ENCODE measurements at regions not wholly inside any gene's neighbourhood (a gene's known extent, or its start where the extent isn't known, plus 50 kb on each side); places are given as distances from the start of the nearest gene placed in this dataset.

DNA sequence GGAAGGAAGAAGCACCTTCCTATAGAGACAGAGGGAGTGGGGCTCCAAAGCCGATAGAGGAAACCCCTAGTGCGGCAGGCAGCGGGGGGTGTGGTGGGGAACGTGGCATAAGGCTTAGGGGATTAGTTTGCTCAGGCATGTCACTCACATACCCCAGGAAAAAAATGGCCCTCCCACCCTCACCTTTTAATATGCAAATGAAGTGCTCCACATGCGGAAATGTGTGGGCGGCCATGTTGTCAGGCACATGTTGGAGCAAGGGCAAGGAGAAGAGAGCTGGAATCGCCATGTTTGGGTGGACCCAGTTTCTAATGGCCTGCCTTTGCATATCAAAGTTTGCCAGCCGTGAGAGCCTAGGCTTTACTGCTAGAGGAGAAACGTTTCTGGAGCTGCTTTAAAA, 758.8 kb downstream of the NR2F1-AS1 start:
- TF ChIP-seq ZFX (IDR thresholded peaks at IDR 0.05) = no peak
- TF ChIP-seq, protein P1, sequence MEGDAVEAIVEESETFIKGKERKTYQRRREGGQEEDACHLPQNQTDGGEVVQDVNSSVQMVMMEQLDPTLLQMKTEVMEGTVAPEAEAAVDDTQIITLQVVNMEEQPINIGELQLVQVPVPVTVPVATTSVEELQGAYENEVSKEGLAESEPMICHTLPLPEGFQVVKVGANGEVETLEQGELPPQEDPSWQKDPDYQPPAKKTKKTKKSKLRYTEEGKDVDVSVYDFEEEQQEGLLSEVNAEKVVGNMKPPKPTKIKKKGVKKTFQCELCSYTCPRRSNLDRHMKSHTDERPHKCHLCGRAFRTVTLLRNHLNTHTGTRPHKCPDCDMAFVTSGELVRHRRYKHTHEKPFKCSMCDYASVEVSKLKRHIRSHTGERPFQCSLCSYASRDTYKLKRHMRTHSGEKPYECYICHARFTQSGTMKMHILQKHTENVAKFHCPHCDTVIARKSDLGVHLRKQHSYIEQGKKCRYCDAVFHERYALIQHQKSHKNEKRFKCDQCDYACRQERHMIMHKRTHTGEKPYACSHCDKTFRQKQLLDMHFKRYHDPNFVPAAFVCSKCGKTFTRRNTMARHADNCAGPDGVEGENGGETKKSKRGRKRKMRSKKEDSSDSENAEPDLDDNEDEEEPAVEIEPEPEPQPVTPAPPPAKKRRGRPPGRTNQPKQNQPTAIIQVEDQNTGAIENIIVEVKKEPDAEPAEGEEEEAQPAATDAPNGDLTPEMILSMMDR (conservative IDR thresholded peaks at IDR 0.05) = no peak
- no peak overlapping the region for H3K27ac ChIP-seq

DNA sequence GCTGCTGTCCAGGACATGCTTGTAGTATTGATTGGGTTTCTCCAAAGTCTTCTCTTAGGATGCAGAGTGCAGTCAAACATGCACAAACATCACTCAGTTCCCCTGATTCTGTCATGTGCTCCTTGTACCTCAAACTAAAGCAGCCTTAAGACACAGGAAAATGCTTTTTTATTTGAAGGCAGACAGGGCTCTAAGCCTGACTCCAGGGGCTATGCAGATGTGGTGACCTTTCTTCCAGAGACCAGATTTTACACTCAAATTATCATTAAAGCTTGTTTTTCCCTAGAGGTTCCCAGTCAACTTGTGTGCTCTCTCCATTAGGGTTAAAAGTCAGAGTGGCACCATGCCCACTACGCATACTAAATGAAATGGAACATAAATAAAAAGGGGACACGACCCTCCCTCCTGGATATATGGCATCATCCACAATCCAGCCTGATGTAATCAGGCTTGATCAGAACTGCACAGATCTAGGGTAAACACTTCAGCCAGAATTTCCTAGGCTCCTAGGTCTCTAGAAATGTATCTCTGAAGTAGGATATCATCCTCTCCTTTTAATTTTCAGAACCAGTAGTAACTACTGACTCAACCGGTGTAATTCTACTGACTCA, 771.1 kb downstream of the NR2F1-AS1 start:
- TF ChIP-seq ZFX (IDR thresholded peaks at IDR 0.05) = no peak
- TF ChIP-seq, protein P1 (conservative IDR thresholded peaks at IDR 0.05) = no peak
- H3K27ac ChIP-seq = no peak overlapping the region

GRCh38 chr5:92808474-92808873, 772.5 kb downstream of the NR2F1-AS1 start:
- H3K27ac ChIP-seq = no peak overlapping the region
- TF ChIP-seq, protein P1 (conservative IDR thresholded peaks at IDR 0.05) = no peak
- TF ChIP-seq ZFX (IDR thresholded peaks at IDR 0.05) = no peak

DNA sequence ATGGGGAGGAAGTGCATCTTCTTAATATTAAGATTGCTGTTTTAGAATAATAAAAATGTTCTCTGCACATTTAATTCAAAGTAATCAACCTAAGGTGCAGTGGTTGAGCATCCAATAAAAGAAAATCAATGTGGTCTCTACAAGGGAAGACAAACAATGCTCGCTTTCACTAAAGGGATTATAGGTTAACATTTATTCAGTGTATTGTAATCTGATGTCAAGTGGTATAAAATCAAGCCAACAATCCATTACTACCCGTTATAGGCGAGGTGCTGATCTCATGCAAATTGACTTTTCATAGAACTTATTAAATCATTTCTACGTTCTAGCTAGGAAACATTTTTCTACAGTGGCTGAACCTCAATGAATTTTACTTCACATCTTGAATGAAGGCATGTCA, 773.9 kb downstream of the NR2F1-AS1 start:
- H3K27ac ChIP-seq = no peak overlapping the region
- TF ChIP-seq, protein P1 (conservative IDR thresholded peaks at IDR 0.05) = no peak
- no peak for TF ChIP-seq ZFX (IDR thresholded peaks at IDR 0.05)

GRCh38 chr5:92805446-92805845, 775.6 kb downstream of the NR2F1-AS1 start:
- TF ChIP-seq ZFX (IDR thresholded peaks at IDR 0.05) = no peak
- TF ChIP-seq, protein P1 (conservative IDR thresholded peaks at IDR 0.05) = no peak
- no peak overlapping the region for H3K27ac ChIP-seq

DNA sequence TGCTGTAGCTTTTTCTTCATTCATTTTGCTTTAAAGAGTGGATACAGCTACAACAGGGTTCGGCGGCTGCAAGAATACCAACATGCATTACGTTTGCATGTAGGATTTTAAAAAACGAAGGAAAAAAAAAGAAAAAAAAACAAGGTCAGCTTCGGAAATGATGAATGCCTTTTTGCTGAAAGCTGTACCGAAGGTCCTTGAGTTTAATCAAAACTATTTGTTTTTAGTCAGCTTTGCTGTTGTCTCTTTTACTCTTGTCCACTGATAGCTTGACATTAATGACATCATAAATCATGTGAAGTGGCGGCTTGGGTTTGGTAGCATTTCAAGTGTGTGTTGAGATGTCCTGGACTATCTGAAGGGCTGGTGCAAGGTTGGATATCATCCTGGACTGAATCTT, 779.1 kb downstream of the NR2F1-AS1 start:
- TF ChIP-seq, protein P1 (conservative IDR thresholded peaks at IDR 0.05) = no peak
- TF ChIP-seq ZFX (IDR thresholded peaks at IDR 0.05) = no peak
- no peak overlapping the region for H3K27ac ChIP-seq

DNA sequence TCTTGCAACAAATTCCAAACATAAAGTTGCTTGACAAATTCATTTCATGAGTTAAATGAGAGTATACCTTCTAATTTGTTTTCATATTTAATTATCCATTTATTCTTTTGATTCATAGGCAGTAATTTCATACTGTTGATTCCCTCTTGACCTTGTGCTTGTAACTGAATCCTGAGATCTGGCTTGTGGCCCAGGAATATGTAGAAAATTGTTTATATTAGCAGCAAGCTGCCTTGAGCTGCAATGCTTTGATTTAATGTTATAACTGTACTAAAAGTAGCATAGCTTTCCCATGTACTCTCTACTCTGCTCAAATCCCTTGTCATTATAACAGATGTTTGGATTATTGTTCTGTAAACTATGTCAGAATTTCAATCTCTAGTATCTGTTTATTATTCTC, 780.7 kb downstream of the NR2F1-AS1 start:
- no peak overlapping the region for H3K27ac ChIP-seq
- TF ChIP-seq ZFX (IDR thresholded peaks at IDR 0.05) = no peak
- TF ChIP-seq, protein P1 (conservative IDR thresholded peaks at IDR 0.05) = no peak
